Stimulated activated CD8-positive, alpha-beta memory T cell treated with anti-CD3 and anti-CD28 coated beads, Interleukin-15, amount 100 ng/mL, for 1 hour (primary cell): ENCODE measurements at regions not wholly inside any gene's neighbourhood (a gene's known extent, or its start where the extent isn't known, plus 50 kb on each side); places are given as distances from the start of the nearest gene placed in this dataset.
"Not testable (repeated sequence)": the region's sequence is repeated elsewhere in the genome, so short reads cannot be mapped to it uniquely, and the experiment has no call there.

Experiments used
- DNase-seq: peaks from one replicate; pipeline ENCODE4 v3.0.0-alpha.2; 2020; ENCODE audit warnings: low read depth

GRCh38 chr6:14520029-14520428 is 402.5 kb downstream of the CD83 start:
- DNase-seq: no peak

DNA sequence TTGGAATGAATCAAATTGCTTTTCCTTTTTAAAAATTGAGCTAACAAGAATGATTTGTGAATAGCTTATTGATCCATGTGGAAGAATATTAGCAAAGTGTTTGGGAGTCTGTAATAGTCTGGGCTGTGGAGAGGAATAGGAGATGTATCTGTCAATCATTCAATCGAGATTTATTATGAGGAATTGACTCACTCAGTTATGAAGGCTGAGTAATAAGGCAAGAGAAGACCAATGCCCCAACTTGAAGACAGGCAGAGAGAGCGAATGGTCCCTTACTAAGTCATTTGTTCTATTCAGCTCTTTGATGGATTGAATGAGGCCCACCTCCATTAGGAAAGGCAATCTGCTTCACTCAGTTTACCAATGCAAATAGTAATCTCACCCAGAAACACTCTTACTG is 403.0 kb downstream of the CD83 start:
- DNase-seq: no peak

GRCh38 chr6:14521141-14521540 is 403.6 kb downstream of the CD83 start:
- no peak for DNase-seq

- DNase-seq: not testable (repeated sequence)
These were observed 404.3 kb downstream of the CD83 start for GRCh38 chr6:14521861-14522260.

GRCh38 chr6:14524319-14524718 is 406.7 kb downstream of the CD83 start:
- DNase-seq: no peak

DNA sequence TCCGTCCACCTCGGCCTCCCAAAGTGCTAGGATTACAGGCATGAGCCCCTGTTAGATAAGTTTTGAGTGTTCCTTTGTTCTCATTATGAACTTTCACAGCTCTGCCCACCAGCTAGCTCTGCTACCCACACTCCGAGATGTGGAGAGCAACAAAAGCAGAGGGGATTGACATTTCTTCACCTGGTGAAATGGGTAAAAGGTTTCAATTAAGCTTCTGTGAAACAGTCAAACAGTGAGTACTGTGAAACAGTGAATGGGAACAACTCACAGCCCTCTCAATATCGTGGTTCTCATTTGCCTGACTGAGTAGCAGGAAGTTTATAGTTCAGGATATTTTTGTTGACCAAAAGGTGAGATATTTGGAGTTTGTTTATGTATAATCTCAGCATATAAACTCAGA is 412.8 kb downstream of the CD83 start:
- no peak for DNase-seq

DNA sequence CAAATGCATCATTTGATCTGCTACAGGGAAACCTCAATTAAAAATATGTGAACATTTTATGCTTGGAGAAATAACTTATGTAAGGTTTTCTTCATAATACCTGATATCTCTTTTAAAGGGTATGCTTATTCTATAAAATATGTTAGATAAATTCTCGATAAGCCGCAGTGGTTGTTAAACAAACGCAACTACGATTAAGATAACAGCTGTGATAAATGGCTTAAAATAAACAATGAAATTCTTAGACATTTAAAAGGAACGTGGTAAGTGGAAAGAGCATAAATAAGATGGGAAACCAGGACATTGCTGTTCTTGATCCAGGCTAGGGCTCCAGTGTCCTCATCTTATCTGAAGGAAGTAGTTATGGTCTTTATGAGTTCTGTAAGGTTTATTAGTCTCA is 415.9 kb downstream of the CD83 start:
- no peak for DNase-seq

DNA sequence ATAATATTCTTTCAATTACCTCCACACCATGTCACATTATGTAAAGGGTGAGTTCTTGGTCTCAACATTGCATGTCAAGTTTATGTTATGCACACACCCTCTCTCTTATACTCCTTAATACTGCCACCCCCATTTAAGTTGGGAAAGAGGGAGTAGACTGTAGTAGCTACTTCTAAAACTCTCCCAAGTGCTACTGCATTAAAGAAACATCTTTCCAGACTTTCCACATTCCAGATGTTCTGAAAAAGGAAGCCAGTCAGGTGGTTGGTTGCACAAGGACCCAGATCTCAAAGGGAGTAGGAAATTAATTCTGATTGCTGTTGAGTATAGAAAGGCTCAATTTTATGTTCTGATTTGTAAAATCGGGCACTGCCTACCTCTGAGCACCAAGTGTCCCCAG is 419.5 kb downstream of the CD83 start:
- no peak for DNase-seq

DNA sequence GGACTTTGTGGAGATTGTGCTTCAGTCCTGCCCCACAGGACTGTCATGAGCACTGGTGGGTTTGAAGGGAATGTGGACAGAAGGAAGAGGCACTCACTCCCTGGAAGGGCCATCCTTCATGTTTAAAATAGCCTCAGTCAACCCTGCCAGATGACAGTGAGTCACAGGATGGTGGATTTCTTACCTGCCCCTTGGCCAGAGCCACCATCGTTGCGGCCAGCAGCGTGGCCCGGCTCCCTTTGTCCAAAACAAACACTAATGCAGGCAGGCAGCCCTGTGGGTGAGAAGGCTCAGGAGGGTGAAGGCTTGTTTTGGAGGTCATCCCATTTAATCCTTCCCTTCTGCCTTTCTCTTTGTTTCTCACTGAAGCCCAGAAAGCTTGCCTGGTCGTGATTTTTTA is 422.7 kb downstream of the CD83 start:
- no peak for DNase-seq

GRCh38 chr6:14540810-14541540 is 423.4 kb downstream of the CD83 start:
- no peak for DNase-seq

- no peak for DNase-seq
These were observed 425.2 kb downstream of the CD83 start for GRCh38 chr6:14542670-14543366.

- no peak for DNase-seq
These were observed 426.5 kb downstream of the CD83 start for GRCh38 chr6:14543971-14544585.

GRCh38 chr6:14544666-14545065 is 427.1 kb downstream of the CD83 start:
- DNase-seq: no peak

- DNase-seq: no peak
These were observed 427.9 kb downstream of the CD83 start for GRCh38 chr6:14545496-14545895.

GRCh38 chr6:14546036-14546435 is 428.5 kb downstream of the CD83 start:
- no peak for DNase-seq

GRCh38 chr6:14547284-14547998 is 429.9 kb downstream of the CD83 start:
- DNase-seq: no peak

DNA sequence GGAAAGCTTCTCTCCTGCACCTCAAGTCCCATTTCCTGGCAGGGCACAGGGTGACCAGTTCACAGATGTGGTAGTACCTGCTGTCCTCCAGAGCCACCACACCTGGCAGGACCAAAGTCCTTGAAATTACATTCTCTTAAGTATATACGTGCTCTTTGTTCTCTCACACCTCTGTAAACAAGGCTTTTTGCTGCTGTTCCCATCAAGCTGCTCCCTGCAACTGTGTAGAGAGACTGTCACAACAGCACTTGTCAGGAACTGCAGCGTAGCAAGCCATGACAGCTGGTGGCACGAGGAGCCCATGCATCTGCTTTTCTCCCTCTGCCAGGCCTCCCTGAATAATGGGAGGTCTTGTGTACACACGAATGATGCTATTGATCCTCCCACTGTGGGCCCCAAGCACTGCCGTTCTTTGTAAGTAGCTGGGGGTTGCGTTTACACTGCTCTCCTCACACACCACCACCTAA is 431.8 kb downstream of the CD83 start:
- no peak for DNase-seq

DNA sequence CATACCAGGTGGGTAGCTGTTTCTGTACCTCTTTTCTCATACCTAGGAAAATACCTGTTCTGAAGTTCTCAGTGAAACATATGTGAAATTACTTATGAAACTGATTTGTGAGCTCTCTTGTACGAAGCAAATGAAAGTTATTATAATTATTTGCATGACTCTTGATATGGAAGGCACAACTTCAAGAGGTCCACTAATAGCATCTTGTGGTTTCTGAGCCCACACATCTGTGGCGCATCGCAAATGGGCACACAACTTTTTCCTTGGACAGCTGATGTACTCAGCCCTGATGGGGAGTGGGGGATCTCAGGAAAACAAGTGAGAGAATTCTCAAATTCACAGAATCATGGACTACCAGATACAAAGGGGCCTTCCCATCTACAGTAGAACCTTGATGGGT is 432.3 kb downstream of the CD83 start:
- no peak for DNase-seq

DNA sequence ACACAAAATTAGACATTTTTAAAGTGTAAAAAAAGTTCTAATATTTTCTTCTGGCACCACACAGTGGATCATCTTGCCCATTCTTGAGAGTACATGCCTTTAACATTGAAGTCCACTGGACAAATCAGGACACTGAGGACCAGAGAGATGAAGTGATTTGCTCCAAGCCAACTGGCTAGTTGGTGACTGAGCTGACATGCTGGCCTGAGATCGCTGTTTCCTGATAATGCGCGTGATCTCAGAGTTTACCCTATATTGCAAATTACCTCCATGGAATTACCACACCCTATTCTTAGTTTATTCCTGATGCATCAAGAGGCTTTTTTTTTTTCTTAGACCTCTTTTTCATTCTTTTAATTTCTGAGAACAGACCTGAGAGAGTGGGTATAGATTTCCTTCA is 432.8 kb downstream of the CD83 start:
- DNase-seq: no peak

DNA sequence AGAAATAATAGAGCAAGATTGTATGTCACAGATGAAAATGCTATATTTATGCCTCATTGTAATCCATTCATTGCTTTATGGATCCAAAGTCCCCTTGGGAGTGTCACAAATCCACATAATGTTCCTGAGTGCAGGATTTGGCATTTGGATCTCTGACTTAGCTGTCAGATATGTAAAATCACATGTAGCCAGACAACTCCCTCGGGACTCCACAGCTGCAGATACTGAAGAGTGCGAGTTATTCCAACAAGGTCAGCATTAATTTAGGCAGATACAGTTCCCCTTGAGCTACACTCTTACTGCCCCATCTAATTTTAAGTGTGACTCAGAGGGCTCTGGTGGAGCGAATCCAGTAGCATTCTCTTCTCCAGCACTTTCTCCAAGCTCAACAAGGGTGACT is 433.2 kb downstream of the CD83 start:
- DNase-seq: no peak

GRCh38 chr6:14551601-14552000 is 434.0 kb downstream of the CD83 start:
- DNase-seq: not testable (repeated sequence)

GRCh38 chr6:14552891-14553290 is 435.3 kb downstream of the CD83 start:
- no peak for DNase-seq

DNA sequence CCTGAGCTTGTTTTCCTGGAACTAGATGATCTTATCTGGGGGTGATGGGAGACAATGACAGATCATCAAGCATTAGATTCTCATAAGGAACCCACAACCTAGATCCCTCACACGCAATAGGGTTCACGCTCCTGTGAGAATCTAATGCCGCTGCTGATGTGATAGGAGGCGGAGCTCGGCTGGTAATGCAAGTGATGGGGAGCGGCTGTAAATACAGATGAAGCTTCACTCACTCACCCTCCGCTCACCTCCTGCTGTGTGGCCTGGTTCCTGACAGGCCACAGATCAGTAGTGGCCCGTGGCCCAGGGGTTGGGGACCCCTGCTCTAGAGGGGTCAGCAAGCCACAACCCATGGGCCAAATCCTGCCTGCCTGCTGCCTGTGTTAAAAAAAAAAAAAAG is 435.9 kb downstream of the CD83 start:
- DNase-seq: no peak
